Coronary artery (tissue), 2 donors: ENCODE measurements at regions not wholly inside any gene's neighbourhood (a gene's known extent, or its start where the extent isn't known, plus 50 kb on each side); places are given as distances from the start of the nearest gene placed in this dataset.

Experiments
- DNase-seq: peaks from one replicate; pipeline ENCODE4 v3.0.0-alpha.2; 2017; ENCODE audit warnings: low spot score
- H3K27ac ChIP-seq, 2 donors: fragments of 200-600 bp; sonication (generic); one replicate each; pipeline ENCODE4 v1.5.1; 2016 to 2019
- H3K4me3 ChIP-seq: fragments of 200-600 bp; sonication (generic); 2 replicates; pipeline ENCODE4 v1.5.1; 2016; ENCODE audit warnings: mild to moderate bottlenecking, moderate library complexity
- CTCF ChIP-seq: fragments of 200-600 bp; sonication (generic); IDR thresholded peaks from one replicate; pipeline ENCODE4 v1.5.1; 2019; ENCODE audit warnings: antibody characterized with exemption

GRCh38 chr3:31013090-31013489 is 118.6 kb upstream of the GADL1 start:
- DNase-seq = no peak
- H3K27ac ChIP-seq = no peak overlapping the region
- H3K4me3 ChIP-seq = no peak overlapping the region
- no peak for TF ChIP-seq CTCF

DNA sequence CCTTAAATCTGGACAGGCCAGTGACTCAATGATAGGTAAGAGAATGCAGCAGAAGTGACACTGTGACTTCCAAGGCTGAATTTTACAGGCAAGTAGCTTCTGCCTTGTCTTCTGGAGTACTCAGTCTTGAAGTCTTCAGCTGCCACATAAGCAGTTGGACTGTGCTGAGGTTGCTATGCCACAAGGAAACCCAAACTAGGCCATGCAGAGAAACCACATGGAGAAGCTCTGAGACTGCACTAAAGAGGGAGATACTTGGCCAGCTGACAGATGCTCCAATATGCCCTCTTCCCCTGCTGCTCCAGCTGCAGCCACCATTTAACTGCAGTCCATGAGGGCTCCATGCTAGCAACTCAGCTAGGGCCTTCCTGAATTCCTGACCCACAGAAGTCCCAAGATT is 119.4 kb upstream of the GADL1 start:
- Histone ChIP-seq H3K27ac (no peak overlapping the region), H3K4me3 (no peak overlapping the region)
- no peak for DNase-seq
- no peak for TF ChIP-seq CTCF

GRCh38 chr3:31014317-31015040 is 120.0 kb upstream of the GADL1 start:
- Histone ChIP-seq H3K27ac (no peak overlapping the region), H3K4me3 (no peak overlapping the region)
- no peak for TF ChIP-seq CTCF
- no peak for DNase-seq

GRCh38 chr3:31016196-31016595 is 121.7 kb upstream of the GADL1 start:
- no peak for TF ChIP-seq CTCF

DNA sequence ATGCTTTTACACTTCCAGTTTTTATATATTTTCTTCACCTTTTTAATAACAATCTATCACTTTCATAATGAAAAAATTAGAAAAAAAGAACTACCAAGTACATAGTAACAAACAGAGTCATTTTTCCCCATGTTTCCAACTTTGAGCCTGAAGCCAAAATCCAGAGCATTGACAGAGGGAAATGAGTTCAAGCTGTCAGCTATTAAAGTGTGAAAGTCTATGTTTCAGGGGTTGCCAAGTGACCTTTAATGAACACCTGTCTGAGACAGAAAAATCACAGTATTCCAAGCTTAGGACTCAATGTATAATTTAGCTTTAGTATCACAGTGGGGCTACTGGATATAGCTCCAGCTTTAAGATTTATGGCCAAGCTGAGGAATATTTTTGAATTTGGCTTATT is 128.3 kb upstream of the GADL1 start:
- H3K4me3 ChIP-seq = no peak overlapping the region
- TF ChIP-seq CTCF = no peak
- H3K27ac ChIP-seq = no peak overlapping the region
- DNase-seq = no peak

More at GRCh38 chr3:31016196-31016595, 121.7 kb upstream of the GADL1 start:
- H3K27ac ChIP-seq = no peak overlapping the region
- no peak overlapping the region for H3K4me3 ChIP-seq
- no peak for DNase-seq

- TF ChIP-seq CTCF = no peak
- no peak overlapping the region for H3K27ac ChIP-seq
- no peak for DNase-seq
- H3K4me3 ChIP-seq = no peak overlapping the region
Measured at GRCh38 chr3:31025541-31025940, 131.1 kb upstream of the GADL1 start.

GRCh38 chr3:31027191-31027761 is 132.8 kb upstream of the GADL1 start:
- DNase-seq = no peak
- TF ChIP-seq CTCF = no peak
- H3K27ac ChIP-seq = no peak overlapping the region
- no peak overlapping the region for H3K4me3 ChIP-seq
